K562 (cell line): ENCODE measurements at regions not wholly inside any gene's neighbourhood (a gene's known extent, or its start where the extent isn't known, plus 50 kb on each side); places are given as distances from the start of the nearest gene placed in this dataset.

Source experiments
- ATAC-seq: fragments of 200-7000 bp; cut with Tn5 transposase; 3 replicates; pipeline ENCODE4 v1.9.1; 2020; ENCODE audit warnings: moderate library complexity
- BruUV-seq: library from RNA; stranded (reverse); fragments of 400-500 nt; replicated peaks from 2 replicates; lab custom pipeline; 2021; lab: Mats Ljungman, UMichigan
- CTCF ChIA-PET: fragments of 300-600 bp; formaldehyde crosslinking; extraction: SDS; loops from one replicate; lab custom pipeline; 2021; ENCODE audit warnings: low intra/inter-chr PET ratio; lab: Yijun Ruan, JAX
- POLR2A ChIA-PET: fragments of 300-600, 350-650 bp; sonication (Branson Sonifier 250); formaldehyde crosslinking; extraction: SDS; loops from one replicate; lab custom pipeline; 2021; ENCODE audit warnings: antibody characterized with exemption, inconsistent platforms; lab: Yijun Ruan, JAX
- DNase-seq, 4 experiments: peaks; one replicate each; pipeline versions ENCODE4 v3.0.0 to v3.0.0-alpha.2; 2011 to 2018; ENCODE audit warnings: low spot score in 3 of 4, mixed read lengths in 3 of 4; ENCODE audit errors: extremely low read depth in 1 of 4
- FAIRE-seq: peaks from 2 replicates; lab custom pipeline; 2011; peaks lifted over from hg19 to GRCh38; lab: Jason Lieb, UNC
- H2AFZ ChIP-seq: 2 replicates; pipeline ENCODE4 v1.6.0; 2011; ENCODE audit warnings: low read depth, low read length, control low read depth, inconsistent platforms
- H3K27ac ChIP-seq: fragments of 200-600 bp; 3 replicates; pipeline ENCODE4 v1.8.0; 2011; ENCODE audit warnings: low read depth, mild to moderate bottlenecking, control low read depth, inconsistent platforms, low read length, moderate library complexity, mixed read lengths; ENCODE audit errors: extremely low read depth
- H3K27me3 ChIP-seq, 2 experiments: fragments of 300-600 bp in 1 of 2; 2 replicates in 1 of 2; 3 replicates in 1 of 2; pipeline versions ENCODE4 v1.6.0 to v1.8.0; 2011; ENCODE audit warnings: inconsistent platforms in 2 of 2, low read length in 2 of 2, mild to moderate bottlenecking in 1 of 2, mixed read lengths in 1 of 2, moderate library complexity in 1 of 2; ENCODE audit not compliant: control insufficient read depth in 2 of 2, insufficient read depth in 2 of 2
- H3K36me3 ChIP-seq: fragments of 300-600 bp; 3 replicates; pipeline ENCODE4 v1.8.0; 2011; ENCODE audit warnings: mild to moderate bottlenecking, low read length, inconsistent platforms; ENCODE audit not compliant: control insufficient read depth, insufficient read depth
- H3K4me1 ChIP-seq, 2 experiments: fragments of 200-600 bp in 1 of 2; replicated peaks in 1 of 2; 2 replicates in 1 of 2; 3 replicates in 1 of 2; pipeline versions ENCODE4 v1.5.1 to v1.8.0; 2011; ENCODE audit warnings: inconsistent platforms in 2 of 2, low read length in 2 of 2, mild to moderate bottlenecking in 1 of 2, mixed read lengths in 1 of 2, moderate library complexity in 1 of 2; ENCODE audit not compliant: control insufficient read depth in 2 of 2, insufficient read depth in 2 of 2
- H3K4me2 ChIP-seq: 2 replicates; pipeline ENCODE4 v1.6.1; 2011; ENCODE audit warnings: low read length, control low read depth, inconsistent platforms, mixed read lengths; ENCODE audit not compliant: insufficient read depth
- H3K4me3 ChIP-seq: fragments of 200-600 bp; sonication (generic), shearing (Covaris generic); 2 replicates; pipeline ENCODE4 v1.5.1; 2016; ENCODE audit warnings: control low read depth, inconsistent platforms
- H3K79me2 ChIP-seq: fragments of 200-600 bp; 3 replicates; pipeline ENCODE4 v1.8.0; 2011; ENCODE audit warnings: low read length, inconsistent platforms; ENCODE audit not compliant: control insufficient read depth, insufficient read depth
- H3K9ac ChIP-seq, 2 experiments: 2 replicates each; pipeline versions ENCODE4 v1.6.0 to v1.6.1; 2011; ENCODE audit warnings: low read depth in 2 of 2, low read length in 2 of 2, control low read depth in 1 of 2, inconsistent platforms in 1 of 2, mild to moderate bottlenecking in 1 of 2, mixed read lengths in 1 of 2; ENCODE audit not compliant: insufficient read depth in 1 of 2
- H3K9me1 ChIP-seq: one replicate; pipeline ENCODE4 v1.6.0; 2011; ENCODE audit warnings: inconsistent platforms, mild to moderate bottlenecking, low read length, moderate library complexity; ENCODE audit not compliant: control insufficient read depth, insufficient read depth
- H3K9me3 ChIP-seq: replicated peaks from 2 replicates; pipeline ENCODE4 v1.5.1; 2011; ENCODE audit warnings: low read depth, low read length, inconsistent platforms; ENCODE audit not compliant: control insufficient read depth, insufficient read depth
- H4K20me1 ChIP-seq: replicated peaks from 2 replicates; pipeline ENCODE4 v1.6.1; 2011; ENCODE audit warnings: low read length, inconsistent platforms, mixed read lengths; ENCODE audit not compliant: control insufficient read depth, insufficient read depth
- ETS2 ChIP-seq: IDR thresholded peaks from 2 replicates; pipeline ENCODE4 v1.6.1; 2016; ENCODE audit warnings: borderline replicate concordance, missing genetic modification characterization, mild to moderate bottlenecking, moderate library complexity, missing compliant biosample characterization; ENCODE audit not compliant: poor library complexity, severe bottlenecking
- HINFP ChIP-seq: fragments of 450-650 bp; conservative IDR thresholded peaks from 2 replicates; pipeline ENCODE4 v1.6.1; 2016; ENCODE audit warnings: missing genetic modification characterization, low read depth, mild to moderate bottlenecking, control low read depth, missing compliant biosample characterization
- KLF1 ChIP-seq: fragments of 450-650 bp; IDR thresholded peaks from 2 replicates; pipeline ENCODE4 v1.6.1; 2016; ENCODE audit warnings: missing genetic modification characterization, missing compliant biosample characterization
- SMAD4 ChIP-seq: fragments of 250-450 bp; sonication (Bioruptor Pico); conservative IDR thresholded peaks from 2 replicates; pipeline ENCODE4 v1.8.0; 2021; ENCODE audit warnings: inconsistent platforms, mild to moderate bottlenecking, moderate library complexity
- TAF15 ChIP-seq: fragments of 200-400 bp; formaldehyde crosslinking; IDR thresholded peaks from 2 replicates; pipeline ENCODE4 v1.6.1; 2017; ENCODE audit warnings: mild to moderate bottlenecking, low read depth, low read length, moderate library complexity
- ZNF280A ChIP-seq: fragments of 450-650 bp; IDR thresholded peaks from 2 replicates; pipeline ENCODE4 v1.6.1; 2018; ENCODE audit warnings: mild to moderate bottlenecking, low read depth; ENCODE audit not compliant: partially characterized antibody
- WGBS: fragments of 100-300 bp; shearing (Covaris generic); methylation state at CpG from one replicate; pipeline ENCODE4 v1.1.6; 2016; ENCODE audit warnings: low coverage, mixed read lengths; ENCODE audit not compliant: insufficient coverage; ENCODE audit errors: missing lambda C conversion rate; 5-methylcytosine and 5-hydroxymethylcytosine counted together
- in situ Hi-C: fragments of 300-500 bp; cut with MboI; formaldehyde crosslinking; loops from 4 replicates; pipeline ENCODE4 v1.15.0; 2018; ENCODE audit warnings: inconsistent platforms, mixed read lengths
- intact Hi-C: fragments of 100-400 bp; cut with micrococcal nuclease; formaldehyde crosslinking; loops from 2 replicates; pipeline ENCODE4 v1.14.2; 2022

- Histone ChIP-seq H3K36me3 (no peaks in the 10 kb centered on the region), H3K4me2 (no peak overlapping the region), H2AFZ (no peak overlapping the region), H3K27ac (no peak overlapping the region), H3K27me3 (no peaks in the 10 kb centered on the region), H3K9me3 (no peaks in the 10 kb centered on the region), H3K9ac (no peak overlapping the region), H3K4me1 (no peaks in the 10 kb centered on the region), H3K4me3 (no peak overlapping the region), H4K20me1 (no peaks in the 10 kb centered on the region), H3K9me1 (no peaks in the 10 kb centered on the region), H3K79me2 (no peaks in the 10 kb centered on the region)
- CTCF ChIA-PET: no interaction called here
- ATAC-seq (no peak), FAIRE-seq (no peak), DNase-seq (no peak)
- TF ChIP-seq TAF15 (no peak), ETS2 (tag) (no peak), HINFP (tag) (no peak), SMAD4 (no peak), KLF1 (no peak), ZNF280A (no peak)
- no TSS peak for BruUV-seq
- POLR2A ChIA-PET: no interaction called here
- intact Hi-C loops (loop anchor here (10.0 kb wide), 1 partner anchor 240 kb away; no protein-coding TSS in a partner anchor), in situ Hi-C loops (no loop called here)
- 5% methylated on average over 2 of the region's 2 CpGs for WGBS
Measured at GRCh38 chr4:17194586-17194985, 296.1 kb upstream of the LDB2 start.
